BE2C (cell line): ENCODE measurements at regions not wholly inside any gene's neighbourhood (a gene's known extent, or its start where the extent isn't known, plus 50 kb on each side); places are given as distances from the start of the nearest gene placed in this dataset.

ENCODE experiments used
- DNase-seq: peaks from one replicate; pipeline ENCODE4 v3.0.0-alpha.2; 2020
- H3K27me3 ChIP-seq: fragments of 250-450 bp; sonication (Bioruptor Pico); 2 replicates; pipeline ENCODE4 v1.5.1; 2020; ENCODE audit warnings: mild to moderate bottlenecking
- H3K36me3 ChIP-seq: fragments of 250-450 bp; sonication (Bioruptor Pico); 2 replicates; pipeline ENCODE4 v1.5.1; 2020; ENCODE audit warnings: mild to moderate bottlenecking
- H3K4me1 ChIP-seq: fragments of 250-450 bp; sonication (Bioruptor Pico); 2 replicates; pipeline ENCODE4 v1.5.1; 2020
- H3K4me3 ChIP-seq: 2 replicates; pipeline ENCODE4 v1.5.1; 2011; ENCODE audit warnings: low read depth, low read length
- H3K9me3 ChIP-seq: fragments of 250-450 bp; sonication (Bioruptor Pico); 2 replicates; pipeline ENCODE4 v1.5.1; 2020
- TF ChIP-seq, protein P1 (sequence below): IDR thresholded peaks from 2 replicates; pipeline ENCODE4 v1.5.1; 2012; ENCODE audit warnings: mild to moderate bottlenecking, low read depth, low read length

DNA sequence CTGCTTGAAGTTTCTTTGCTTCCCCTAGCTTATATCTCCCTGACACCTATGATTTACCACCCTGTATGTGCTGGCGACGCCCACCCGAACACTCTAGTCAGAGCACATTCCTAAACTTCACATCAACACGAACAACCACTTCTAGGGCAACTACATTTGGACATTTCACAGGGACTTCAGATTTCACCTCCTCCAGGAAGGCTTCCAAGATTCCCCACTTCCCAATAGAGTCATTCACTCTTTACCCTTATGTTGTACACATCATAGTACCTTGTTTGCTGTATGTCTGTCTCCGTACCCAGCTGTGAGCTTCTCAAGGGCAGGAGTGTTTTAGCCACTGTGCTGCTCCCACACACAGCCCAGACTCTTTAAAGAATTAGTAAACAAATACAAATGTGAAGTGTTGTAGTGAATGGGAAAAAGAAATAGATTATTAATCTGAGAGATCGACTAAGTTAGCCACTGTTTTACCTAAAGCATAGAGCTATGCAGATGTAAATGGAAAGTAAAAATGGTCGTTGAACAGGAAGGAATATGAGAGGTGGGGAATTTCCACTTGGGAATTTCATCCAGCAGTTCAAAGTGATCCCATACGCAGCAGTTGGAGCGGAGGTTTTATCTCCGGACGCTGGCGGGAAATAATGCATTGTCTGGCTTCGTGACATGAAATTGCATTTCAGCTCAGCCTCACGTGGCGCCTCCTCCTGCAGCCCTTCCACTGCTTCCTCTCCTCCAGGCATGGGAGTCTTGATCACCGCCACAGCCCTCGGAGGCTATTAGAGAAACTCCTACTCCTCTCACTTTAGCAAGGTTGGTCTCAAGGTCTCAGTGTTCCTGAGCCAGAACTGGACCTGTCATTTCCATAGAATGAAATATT lies 233.4 kb upstream of the COPS8 start:
- TF ChIP-seq, protein P1, sequence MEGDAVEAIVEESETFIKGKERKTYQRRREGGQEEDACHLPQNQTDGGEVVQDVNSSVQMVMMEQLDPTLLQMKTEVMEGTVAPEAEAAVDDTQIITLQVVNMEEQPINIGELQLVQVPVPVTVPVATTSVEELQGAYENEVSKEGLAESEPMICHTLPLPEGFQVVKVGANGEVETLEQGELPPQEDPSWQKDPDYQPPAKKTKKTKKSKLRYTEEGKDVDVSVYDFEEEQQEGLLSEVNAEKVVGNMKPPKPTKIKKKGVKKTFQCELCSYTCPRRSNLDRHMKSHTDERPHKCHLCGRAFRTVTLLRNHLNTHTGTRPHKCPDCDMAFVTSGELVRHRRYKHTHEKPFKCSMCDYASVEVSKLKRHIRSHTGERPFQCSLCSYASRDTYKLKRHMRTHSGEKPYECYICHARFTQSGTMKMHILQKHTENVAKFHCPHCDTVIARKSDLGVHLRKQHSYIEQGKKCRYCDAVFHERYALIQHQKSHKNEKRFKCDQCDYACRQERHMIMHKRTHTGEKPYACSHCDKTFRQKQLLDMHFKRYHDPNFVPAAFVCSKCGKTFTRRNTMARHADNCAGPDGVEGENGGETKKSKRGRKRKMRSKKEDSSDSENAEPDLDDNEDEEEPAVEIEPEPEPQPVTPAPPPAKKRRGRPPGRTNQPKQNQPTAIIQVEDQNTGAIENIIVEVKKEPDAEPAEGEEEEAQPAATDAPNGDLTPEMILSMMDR = no peak
- Histone ChIP-seq H3K36me3 (no peaks in the 10 kb centered on the region), H3K27me3 (0 out of 2 replicates have a peak, but pooled peaks cover 3% of the 10 kb centered on the region), H3K4me3 (no peak overlapping the region), H3K4me1 (no peaks in the 10 kb centered on the region), H3K9me3 (no peaks in the 10 kb centered on the region)
- DNase-seq = no peak

DNA sequence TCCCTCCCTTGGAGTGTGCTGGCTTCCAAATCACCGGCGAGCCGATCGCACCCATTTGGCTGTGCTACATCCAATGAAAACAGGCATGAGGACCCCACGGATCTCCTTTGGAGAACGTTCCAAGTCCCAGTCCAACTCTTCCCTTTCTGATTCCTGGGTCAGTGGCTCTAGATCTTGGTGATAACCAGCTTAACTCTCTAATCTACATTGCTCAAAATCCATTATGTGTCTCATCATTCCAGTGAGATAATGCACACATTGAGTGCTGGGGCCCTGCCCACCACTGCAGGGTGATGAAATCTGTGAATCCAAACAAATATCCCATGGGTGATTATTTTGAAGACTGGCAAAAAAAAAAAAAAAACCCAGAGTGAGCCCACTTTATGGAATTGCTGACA lies 232.7 kb upstream of the COPS8 start:
- no peak for DNase-seq
- TF ChIP-seq, protein P1 = no peak
- Histone ChIP-seq H3K27me3 (0 out of 2 replicates have a peak, but pooled peaks cover 3% of the 10 kb centered on the region), H3K4me3 (no peak overlapping the region), H3K36me3 (no peaks in the 10 kb centered on the region), H3K4me1 (no peaks in the 10 kb centered on the region), H3K9me3 (no peaks in the 10 kb centered on the region)

DNA sequence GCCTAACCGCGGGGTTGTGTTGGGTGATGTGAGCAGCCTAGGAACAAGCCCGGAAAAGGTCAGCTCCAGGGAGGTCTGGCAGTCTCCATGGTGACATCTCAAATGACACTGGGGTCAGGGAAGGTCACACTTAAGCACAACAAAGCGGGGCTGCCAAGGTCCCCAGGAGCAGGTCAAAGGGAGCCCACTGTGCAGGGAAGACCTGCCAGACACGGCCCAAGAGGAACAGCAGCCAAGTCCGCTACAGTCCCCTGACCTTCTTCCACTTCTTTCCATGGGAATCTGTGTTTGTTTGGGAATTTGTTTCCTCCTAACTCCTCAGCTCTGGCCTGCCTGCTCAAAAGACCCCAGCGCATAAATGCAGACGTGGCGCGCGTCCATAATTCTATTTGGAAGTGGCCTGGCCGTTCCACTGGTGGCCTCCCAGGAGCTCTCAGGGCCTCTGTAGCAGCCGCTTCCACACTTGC lies 232.1 kb upstream of the COPS8 start:
- TF ChIP-seq, protein P1 = no peak

DNA sequence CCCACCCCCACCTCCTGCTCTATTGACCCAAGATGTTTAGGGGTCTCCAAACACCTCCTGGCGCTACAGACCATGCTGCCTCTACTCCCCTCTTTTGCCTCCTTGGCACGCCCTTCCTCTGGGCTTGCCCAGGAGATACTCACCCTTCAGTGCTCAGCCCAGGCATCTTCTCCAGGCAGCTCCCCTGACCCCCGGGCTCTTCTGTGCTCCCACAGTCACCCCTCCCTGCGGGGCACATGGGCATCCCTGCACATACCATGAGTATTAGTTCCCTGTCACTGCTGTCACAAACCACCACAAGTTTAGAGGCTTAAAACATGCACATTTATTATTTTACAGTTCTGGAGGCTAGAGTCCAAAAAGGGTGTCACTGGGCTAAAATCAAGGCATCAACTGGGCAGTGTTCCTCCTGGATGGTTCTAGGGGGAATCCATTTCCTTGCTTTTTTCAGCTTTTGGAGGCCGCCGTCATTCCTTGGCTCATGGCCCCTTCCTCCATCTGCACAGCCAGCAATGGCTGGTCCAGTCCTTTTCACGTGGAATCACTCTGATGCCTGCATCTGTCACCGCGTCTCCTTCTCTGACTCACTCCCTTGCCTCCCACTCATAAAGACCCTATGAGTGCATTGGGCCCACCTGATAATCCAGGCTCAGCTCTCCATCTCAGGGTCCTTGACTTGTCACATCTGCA lies 230.4 kb upstream of the COPS8 start:
- Histone ChIP-seq H3K4me1 (no peaks in the 10 kb centered on the region), H3K9me3 (no peaks in the 10 kb centered on the region), H3K4me3 (no peak overlapping the region), H3K36me3 (no peaks in the 10 kb centered on the region), H3K27me3 (0 out of 2 replicates have a peak, but pooled peaks cover 3% of the 10 kb centered on the region)
- TF ChIP-seq, protein P1 = no peak
- no peak for DNase-seq

More for the DNA sequence above, 232.1 kb upstream of the COPS8 start:
- Histone ChIP-seq H3K9me3 (no peaks in the 10 kb centered on the region), H3K4me3 (no peak overlapping the region), H3K36me3 (no peaks in the 10 kb centered on the region), H3K4me1 (no peaks in the 10 kb centered on the region), H3K27me3 (0 out of 2 replicates have a peak, but pooled peaks cover 3% of the 10 kb centered on the region)
- no peak for DNase-seq

DNA sequence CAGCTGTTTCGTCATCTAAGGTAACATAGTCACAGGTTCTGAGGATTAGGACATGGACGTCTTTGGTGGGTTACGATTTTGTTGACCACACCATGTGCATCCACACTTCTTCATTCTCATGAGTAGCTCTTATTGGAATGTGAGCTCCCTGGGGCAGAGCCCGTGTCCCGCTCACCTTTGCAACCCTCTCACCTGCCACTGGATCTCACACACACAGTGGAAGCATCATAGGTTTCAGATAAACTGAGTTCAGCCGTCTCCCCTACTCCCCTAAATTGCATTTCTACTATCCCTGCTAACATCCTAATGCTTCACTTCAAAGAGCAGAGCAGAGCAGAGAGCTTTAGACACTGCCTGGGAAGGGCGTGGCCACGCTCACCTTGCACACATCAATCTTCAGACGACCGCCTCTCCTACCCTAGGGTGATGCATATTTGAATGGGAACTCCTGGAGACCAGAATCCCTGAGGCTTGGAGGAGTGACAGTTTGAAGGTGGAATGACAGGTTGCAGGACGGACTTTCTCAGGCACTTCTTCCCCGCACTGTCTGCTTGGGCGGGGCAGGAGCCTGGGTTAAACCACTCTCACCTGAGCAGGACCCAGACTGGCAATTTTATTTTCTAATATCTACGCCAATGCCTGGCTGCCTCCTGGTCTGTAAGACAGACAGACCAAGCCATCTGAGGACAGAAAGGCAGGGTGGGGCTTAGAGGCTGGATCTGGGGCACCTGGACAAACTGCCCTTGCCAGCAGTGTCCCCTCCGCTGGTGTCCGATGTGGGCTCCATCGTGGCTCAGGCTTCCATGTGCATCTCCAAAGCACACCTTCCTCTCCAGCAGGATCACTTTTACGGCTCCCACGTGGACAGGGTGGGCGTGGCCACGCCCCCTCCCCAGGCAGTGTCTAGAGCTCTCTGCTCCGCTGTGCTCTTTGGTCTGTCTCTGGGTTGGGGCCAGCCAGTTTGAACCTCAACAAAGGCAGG lies 229.5 kb upstream of the COPS8 start:
- no peaks in the 10 kb centered on the region for H3K4me1 ChIP-seq
- H3K27me3 ChIP-seq = 0 out of 2 replicates have a peak, but pooled peaks cover 3% of the 10 kb centered on the region
- no peak overlapping the region for H3K4me3 ChIP-seq
- TF ChIP-seq, protein P1 = no peak
- H3K9me3 ChIP-seq = no peaks in the 10 kb centered on the region
- H3K36me3 ChIP-seq = no peaks in the 10 kb centered on the region
- DNase-seq = no peak
